ENCODE measurements at regions not wholly inside any gene's neighbourhood (a gene's known extent, or its start where the extent isn't known, plus 50 kb on each side); places are given as distances from the start of the nearest gene placed in this dataset.

DNA sequence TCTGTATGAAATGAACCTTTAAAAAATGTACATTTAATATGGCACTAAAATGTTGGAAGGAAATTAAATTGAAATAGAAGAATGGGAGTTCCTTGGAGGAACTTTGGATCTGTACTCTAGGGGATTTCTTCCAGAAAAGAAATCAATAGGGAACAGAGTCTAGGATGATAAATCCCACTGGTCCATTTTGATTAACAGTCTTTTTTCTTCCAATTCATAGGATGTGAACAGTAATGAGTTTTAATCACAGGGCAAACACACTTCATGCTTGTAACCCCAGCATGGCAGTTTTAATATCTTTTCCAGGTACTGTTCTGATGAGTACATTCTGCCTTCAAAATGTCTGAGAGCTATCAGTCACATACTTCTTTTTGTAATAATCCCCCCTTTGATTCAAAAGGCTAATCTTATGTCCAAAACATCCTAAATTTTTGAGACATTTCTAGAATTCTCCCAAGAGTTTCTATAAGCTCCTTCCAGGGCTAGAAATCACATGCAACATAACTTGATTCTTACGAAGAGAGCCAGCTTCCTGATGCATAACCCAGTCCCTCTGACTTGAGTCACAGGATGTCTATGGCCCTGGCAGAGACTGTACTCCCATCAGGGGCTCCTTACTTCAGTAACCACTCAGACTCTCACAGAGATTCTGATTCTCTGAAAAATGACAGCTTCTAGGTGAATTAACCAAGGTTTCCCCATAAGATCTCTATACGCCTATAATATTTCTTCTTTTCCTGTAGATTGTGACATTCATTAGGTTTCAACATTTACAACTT is 112.9 kb downstream of the SLC36A4 start:
- Histone ChIP-seq H3K27me3 (no peaks in the 10 kb centered on the region), H3K27ac (no peak overlapping the region), H3K9me3 (no peaks in the 10 kb centered on the region), H3K4me3 (no peak overlapping the region), H3K4me1 (no peaks in the 10 kb centered on the region), H3K36me3 (no peaks in the 10 kb centered on the region)
- DNase-seq = no peak
- intact Hi-C loops (cut with DNase I) = no loop called here
- 77% methylated on average over 2 of the region's 2 CpGs for WGBS (ENCODE audit: insufficient coverage, low coverage, low lambda C conversion rate, missing lambda C conversion rate)
- TF ChIP-seq POLR2A (IDR thresholded peaks at IDR 0.05) = no peak
- TF ChIP-seq CTCF (IDR thresholded peaks at IDR 0.05) = no peak
- peak in 2 of 4 donors; percentile 38 to 53 for ATAC-seq

- Histone ChIP-seq H3K27ac (no peak overlapping the region), H3K9me3 (no peaks in the 10 kb centered on the region), H3K4me1 (no peaks in the 10 kb centered on the region), H3K36me3 (no peaks in the 10 kb centered on the region), H3K4me3 (peak overlapping the region in 1 of 3 donors; percentile 8), H3K27me3 (no peaks in the 10 kb centered on the region)
- intact Hi-C loops (cut with DNase I) = no loop called here
- peak; percentile 30 to 57 (median 51) for TF ChIP-seq CTCF (IDR thresholded peaks at IDR 0.05)
- TF ChIP-seq POLR2A (IDR thresholded peaks at IDR 0.05) = no peak
- peak; percentile 81 to 95 (median 93) for ATAC-seq
- WGBS (ENCODE audit: insufficient coverage, low coverage, low lambda C conversion rate, missing lambda C conversion rate) = 44% methylated on average over 5 of the region's 5 CpGs
- no peak for DNase-seq
Observed at GRCh38 chr11:93089474-93090102, 108.2 kb downstream of the SLC36A4 start.
